Adipocyte (in vitro differentiated cells): ENCODE measurements at regions not wholly inside any gene's neighbourhood (a gene's known extent, or its start where the extent isn't known, plus 50 kb on each side); places are given as distances from the start of the nearest gene placed in this dataset.

Experiments
- DNase-seq: peaks from one replicate; pipeline ENCODE4 v3.0.0-alpha.2; 2015; ENCODE audit warnings: low read depth
- H3K27me3 ChIP-seq: replicated peaks from 2 replicates; pipeline ENCODE4 v1.7.0; 2013; ENCODE audit warnings: mild to moderate bottlenecking, low read length, moderate library complexity; ENCODE audit not compliant: control insufficient read depth, insufficient read depth
- H3K36me3 ChIP-seq: 2 replicates; pipeline ENCODE4 v1.7.0; 2013; ENCODE audit warnings: low read length, mild to moderate bottlenecking, moderate library complexity; ENCODE audit not compliant: control insufficient read depth, insufficient read depth, severe bottlenecking
- H3K4me1 ChIP-seq: 2 replicates; pipeline ENCODE4 v1.7.0; 2013; ENCODE audit warnings: mild to moderate bottlenecking, low read length, moderate library complexity; ENCODE audit not compliant: control insufficient read depth, insufficient read depth
- H3K4me3 ChIP-seq: 2 replicates; pipeline ENCODE4 v1.7.0; 2013; ENCODE audit warnings: mild to moderate bottlenecking, low read length, moderate library complexity
- H3K9ac ChIP-seq: 2 replicates; pipeline ENCODE4 v1.7.0; 2013; ENCODE audit warnings: mild to moderate bottlenecking, low read length, moderate library complexity
- H3K9me3 ChIP-seq: 2 replicates; pipeline ENCODE4 v1.7.0; 2013; ENCODE audit warnings: mild to moderate bottlenecking, low read length, moderate library complexity; ENCODE audit not compliant: control insufficient read depth

DNA sequence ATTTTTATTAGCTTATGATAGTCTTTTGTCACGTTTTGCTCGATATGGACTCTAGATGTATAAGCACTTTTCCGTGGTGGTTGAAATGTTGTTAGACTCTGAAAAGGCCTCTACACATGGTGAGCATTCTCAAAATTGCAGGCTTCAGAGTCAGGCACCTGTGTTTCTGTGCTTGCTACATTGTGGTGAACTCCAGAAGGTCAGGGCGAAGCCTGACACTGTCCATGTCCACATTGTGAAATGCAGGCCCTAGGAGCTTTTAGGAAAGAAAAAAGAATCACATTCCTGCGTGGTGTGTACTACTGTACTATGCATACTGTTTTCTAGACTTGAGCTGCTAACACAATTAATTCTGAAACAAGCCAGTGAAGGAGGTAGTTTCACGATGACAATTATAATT, 86.3 kb downstream of the HS3ST1 start:
- no peaks in the 10 kb centered on the region for H3K36me3 ChIP-seq
- H3K27me3 ChIP-seq, result no peaks in the 10 kb centered on the region
- DNase-seq, result no peak
- H3K9me3 ChIP-seq, result no peaks in the 10 kb centered on the region
- no peak overlapping the region for H3K9ac ChIP-seq
- no peaks in the 10 kb centered on the region for H3K4me1 ChIP-seq
- H3K4me3 ChIP-seq, result no peak overlapping the region

DNA sequence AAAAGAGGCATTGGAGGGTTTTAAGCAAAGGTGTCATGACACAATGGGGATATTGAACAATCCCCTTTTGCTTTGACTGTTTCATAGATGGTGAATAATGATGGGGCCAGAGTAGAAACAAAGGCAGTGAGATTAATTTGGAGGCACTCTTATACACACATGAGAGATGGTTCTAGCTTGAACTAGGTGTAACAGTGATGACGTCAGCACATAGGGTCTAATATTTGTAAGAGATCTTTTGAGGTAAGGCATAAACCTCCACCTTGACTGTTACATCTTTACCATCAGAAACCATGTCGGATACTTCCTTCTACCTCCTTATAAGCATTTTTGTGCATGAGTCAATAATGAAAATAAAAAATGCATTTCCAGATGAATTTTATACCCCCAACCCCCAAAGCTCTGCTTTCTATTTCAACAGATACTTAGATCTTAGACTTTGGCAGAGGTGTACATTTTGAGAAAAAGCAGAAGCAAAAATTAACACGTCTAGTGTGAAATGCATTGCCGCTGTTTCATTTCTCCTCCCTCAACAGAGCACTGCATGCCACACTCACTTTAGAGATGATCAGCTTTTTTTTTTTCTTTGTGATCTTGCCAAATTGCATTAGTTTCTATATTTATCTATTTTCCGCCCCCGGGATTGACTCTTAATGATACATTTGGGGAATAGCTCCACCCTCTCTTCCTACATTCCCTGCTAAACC, 87.2 kb downstream of the HS3ST1 start:
- no peaks in the 10 kb centered on the region for H3K4me1 ChIP-seq
- H3K27me3 ChIP-seq, result no peaks in the 10 kb centered on the region
- DNase-seq, result no peak
- H3K36me3 ChIP-seq, result no peaks in the 10 kb centered on the region
- H3K9me3 ChIP-seq, result no peaks in the 10 kb centered on the region
- H3K9ac ChIP-seq, result no peak overlapping the region
- no peak overlapping the region for H3K4me3 ChIP-seq

DNA sequence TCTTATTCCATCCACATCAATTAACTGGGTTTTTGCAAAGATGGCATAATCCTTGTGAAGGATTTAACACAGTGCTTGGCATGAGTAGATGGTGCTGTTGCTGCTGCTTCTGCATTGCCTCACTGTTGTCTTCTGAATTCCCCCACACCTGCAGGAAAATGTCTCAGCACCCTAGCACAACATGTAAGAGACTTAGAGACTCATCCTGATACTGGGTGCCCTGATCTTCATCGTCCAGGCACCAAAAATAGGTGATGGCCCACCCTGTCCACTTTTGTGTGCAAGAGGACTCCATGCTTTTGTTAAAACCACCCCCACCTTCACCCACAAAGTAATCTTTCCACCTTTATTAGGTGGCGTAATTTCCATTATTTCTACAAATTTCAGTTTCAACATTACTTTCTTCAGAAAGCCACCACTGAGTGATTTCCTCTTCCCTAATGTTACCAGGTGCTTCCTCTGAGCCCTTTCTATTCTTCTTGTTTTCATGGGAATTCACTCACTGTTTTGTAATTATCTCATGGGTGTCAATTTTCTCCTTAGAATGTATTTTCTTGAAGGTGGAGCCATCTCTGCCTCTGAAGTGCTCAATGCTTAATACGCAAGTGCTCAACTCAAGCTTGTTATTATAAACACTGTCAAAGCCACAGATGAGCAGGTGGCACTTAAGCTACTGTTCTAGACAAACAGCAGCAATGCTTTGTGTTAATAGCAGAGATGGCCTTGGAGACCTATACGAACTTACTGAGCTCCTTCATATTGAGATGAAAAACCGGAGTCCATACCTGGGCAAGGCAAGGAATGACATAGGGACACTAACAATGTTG, 89.5 kb downstream of the HS3ST1 start:
- no peak overlapping the region for H3K9ac ChIP-seq
- H3K4me3 ChIP-seq, result no peak overlapping the region
- H3K36me3 ChIP-seq, result no peaks in the 10 kb centered on the region
- H3K4me1 ChIP-seq, result no peaks in the 10 kb centered on the region
- DNase-seq, result no peak
- H3K27me3 ChIP-seq, result no peaks in the 10 kb centered on the region
- no peaks in the 10 kb centered on the region for H3K9me3 ChIP-seq

DNA sequence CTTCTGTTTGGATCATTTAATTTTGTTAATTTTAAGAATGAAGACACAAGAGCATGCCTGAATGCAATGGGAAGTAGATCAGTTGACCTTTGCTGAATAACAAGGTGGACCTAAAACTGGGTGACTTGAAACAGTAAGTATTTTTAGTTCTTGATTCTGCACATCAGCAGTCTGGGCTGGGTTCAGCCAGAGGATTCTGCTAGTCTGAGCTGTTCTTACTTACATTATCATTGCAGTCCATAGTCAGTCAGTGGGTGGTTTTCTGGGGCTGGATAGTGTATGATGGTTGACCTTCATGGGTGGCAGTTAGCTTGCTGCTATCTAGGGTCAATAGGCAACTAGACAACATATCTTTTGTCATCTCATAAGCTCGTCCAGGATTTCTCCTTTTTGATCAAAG, 91.4 kb downstream of the HS3ST1 start:
- Histone ChIP-seq H3K36me3 (no peaks in the 10 kb centered on the region), H3K9ac (no peak overlapping the region), H3K27me3 (no peaks in the 10 kb centered on the region), H3K4me3 (no peak overlapping the region), H3K9me3 (peaks cover 4% of the 10 kb centered on the region), H3K4me1 (no peaks in the 10 kb centered on the region)
- DNase-seq, result no peak

DNA sequence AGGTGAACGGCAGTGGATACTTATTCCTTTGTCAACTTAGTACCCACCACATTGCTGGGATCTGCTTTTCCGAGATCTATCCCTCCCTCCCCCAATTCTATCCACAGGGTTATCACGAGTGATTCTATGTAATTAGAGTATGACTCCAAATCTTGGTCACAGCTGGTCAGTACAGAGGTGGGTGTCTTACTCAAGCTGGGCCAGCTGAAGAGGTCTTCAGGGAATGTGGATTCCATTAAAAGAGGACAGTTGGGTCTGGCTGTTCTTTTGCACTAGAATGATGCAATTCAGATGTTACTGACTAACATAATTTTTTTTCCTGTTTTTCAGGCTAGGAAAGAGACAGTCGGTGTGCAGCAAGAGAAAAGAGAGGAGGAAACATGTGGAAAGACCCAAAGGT, 92.3 kb downstream of the HS3ST1 start:
- no peak for DNase-seq
- no peak overlapping the region for H3K4me3 ChIP-seq
- no peaks in the 10 kb centered on the region for H3K27me3 ChIP-seq
- no peak overlapping the region for H3K9ac ChIP-seq
- no peaks in the 10 kb centered on the region for H3K4me1 ChIP-seq
- peaks cover 4% of the 10 kb centered on the region for H3K9me3 ChIP-seq
- no peaks in the 10 kb centered on the region for H3K36me3 ChIP-seq

DNA sequence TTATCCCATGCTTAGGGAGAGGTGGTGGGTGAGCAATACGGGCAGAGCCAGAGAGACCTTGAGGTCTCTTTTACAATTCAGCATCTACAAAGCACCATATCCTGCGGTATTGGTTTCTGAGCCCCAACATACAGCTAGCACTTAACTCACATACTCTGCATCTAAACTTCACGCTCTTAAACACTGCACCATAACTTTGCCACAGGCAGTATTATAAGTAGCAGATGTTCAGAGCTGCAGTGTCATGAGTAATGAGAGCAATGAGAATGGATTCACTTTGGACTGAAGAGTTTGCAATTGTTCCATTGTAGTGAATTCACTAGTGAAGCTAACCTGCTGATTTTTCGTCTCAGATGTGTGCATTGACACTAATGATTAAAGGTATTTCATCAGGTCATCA, 93.8 kb downstream of the HS3ST1 start:
- peaks cover 4% of the 10 kb centered on the region for H3K9me3 ChIP-seq
- no peak for DNase-seq
- no peak overlapping the region for H3K4me3 ChIP-seq
- no peaks in the 10 kb centered on the region for H3K27me3 ChIP-seq
- H3K9ac ChIP-seq, result no peak overlapping the region
- no peaks in the 10 kb centered on the region for H3K36me3 ChIP-seq
- no peaks in the 10 kb centered on the region for H3K4me1 ChIP-seq

DNA sequence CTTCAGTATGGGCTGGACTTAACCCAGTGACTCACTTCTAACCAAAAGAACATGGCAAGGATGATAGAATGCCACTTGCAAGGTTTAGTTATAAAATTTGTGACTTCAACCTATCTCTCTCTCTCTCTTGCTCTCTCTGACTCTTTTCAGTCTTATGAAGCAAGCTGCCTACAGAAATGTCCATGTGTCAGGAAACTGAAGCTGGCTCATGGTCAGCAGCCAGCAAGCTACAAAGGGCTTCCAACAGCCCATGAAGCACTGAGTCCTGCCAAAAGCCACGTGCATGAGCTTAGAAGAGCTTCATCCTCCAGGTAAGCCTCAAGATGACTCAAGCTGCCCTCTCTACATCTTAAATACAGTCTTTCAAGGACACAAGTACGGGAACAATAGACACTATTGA, 100.3 kb downstream of the HS3ST1 start:
- H3K4me1 ChIP-seq, result no peaks in the 10 kb centered on the region
- no peak overlapping the region for H3K9ac ChIP-seq
- H3K4me3 ChIP-seq, result no peak overlapping the region
- H3K36me3 ChIP-seq, result no peaks in the 10 kb centered on the region
- peaks cover 10% of the 10 kb centered on the region for H3K9me3 ChIP-seq
- no peaks in the 10 kb centered on the region for H3K27me3 ChIP-seq
- DNase-seq, result no peak

DNA sequence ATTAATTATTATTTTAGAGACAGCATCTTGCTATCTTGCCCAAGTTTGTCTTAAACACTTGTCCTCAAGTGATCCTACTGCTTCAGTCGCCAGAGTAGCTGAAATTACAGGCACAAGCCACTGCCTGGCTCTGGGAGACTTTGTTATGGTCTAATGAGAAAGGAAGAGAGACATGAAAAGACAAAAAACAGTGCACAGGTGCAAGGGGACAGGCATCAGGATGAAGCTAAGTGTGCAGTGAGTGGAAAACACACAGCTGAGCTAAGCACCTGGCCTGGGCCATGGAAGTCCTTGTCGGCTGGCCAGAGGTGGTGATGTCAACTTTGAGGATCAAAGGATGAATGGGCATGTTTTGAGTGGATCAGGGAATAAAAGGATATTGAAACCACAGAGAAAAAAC, 102.7 kb downstream of the HS3ST1 start:
- no peak overlapping the region for H3K4me3 ChIP-seq
- H3K9me3 ChIP-seq, result peaks cover 7% of the 10 kb centered on the region
- no peak for DNase-seq
- no peaks in the 10 kb centered on the region for H3K4me1 ChIP-seq
- H3K9ac ChIP-seq, result no peak overlapping the region
- no peaks in the 10 kb centered on the region for H3K27me3 ChIP-seq
- H3K36me3 ChIP-seq, result no peaks in the 10 kb centered on the region

DNA sequence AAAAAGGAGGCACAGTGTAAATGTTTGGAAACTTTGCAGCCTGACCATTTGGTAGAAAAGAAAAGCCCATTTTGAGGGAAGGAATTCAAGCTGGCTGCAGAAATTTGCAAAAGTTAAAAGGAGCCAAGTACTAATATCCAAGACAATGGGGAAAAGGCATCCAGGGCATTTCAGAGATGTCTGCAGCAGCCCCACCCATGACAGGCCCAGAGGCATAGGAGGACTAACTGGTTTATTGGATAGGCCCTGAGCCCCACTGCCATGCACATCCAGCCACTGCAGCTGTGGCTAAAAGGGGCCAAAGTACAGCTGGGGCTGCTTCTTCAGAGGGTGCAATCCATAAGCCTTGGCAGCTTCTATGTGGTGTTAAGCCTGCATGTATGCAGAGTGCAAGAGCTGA, 104.9 kb downstream of the HS3ST1 start:
- Histone ChIP-seq H3K4me3 (no peak overlapping the region), H3K4me1 (no peaks in the 10 kb centered on the region), H3K9ac (no peak overlapping the region), H3K36me3 (no peaks in the 10 kb centered on the region), H3K27me3 (no peaks in the 10 kb centered on the region), H3K9me3 (peaks cover 7% of the 10 kb centered on the region)
- no peak for DNase-seq

DNA sequence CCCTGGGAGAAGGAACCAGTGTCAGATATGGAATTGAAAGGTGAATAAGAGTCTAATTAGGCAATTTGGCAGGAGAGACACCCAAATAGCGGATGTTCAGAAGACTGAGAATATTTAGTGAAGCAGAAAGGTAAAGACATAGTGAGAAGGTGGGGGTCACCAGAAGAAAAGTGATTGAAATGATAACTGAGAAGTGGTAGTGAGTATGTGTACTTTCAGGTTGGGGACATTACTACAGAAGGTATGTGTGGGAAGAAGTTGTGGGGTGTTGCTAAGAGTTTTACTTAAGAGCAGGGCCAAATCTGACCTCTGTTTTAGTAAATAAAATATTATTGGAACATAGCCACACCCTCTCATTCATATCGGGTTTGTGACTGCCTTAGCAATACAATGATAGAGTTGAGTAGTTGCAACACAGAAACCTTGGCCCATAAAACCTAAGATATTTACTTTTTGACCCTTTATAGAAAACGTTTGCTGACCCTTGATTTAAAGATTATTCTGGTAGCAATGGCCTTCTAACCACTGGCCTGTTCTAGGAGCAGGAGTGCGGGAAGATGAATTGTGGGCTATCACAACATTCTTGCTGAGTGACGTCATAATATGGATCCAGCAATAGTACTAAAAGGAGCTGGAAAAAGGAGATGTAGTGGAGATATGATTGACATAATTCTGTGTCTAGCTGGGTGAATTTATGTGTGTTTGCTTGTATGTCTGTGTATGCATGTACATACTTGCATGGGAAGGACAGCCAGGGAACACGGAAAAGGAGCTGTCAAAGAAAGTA, 115.3 kb downstream of the HS3ST1 start:
- H3K36me3 ChIP-seq, result no peaks in the 10 kb centered on the region
- no peaks in the 10 kb centered on the region for H3K9me3 ChIP-seq
- no peak for DNase-seq
- H3K4me1 ChIP-seq, result no peaks in the 10 kb centered on the region
- no peak overlapping the region for H3K9ac ChIP-seq
- no peaks in the 10 kb centered on the region for H3K27me3 ChIP-seq
- no peak overlapping the region for H3K4me3 ChIP-seq

DNA sequence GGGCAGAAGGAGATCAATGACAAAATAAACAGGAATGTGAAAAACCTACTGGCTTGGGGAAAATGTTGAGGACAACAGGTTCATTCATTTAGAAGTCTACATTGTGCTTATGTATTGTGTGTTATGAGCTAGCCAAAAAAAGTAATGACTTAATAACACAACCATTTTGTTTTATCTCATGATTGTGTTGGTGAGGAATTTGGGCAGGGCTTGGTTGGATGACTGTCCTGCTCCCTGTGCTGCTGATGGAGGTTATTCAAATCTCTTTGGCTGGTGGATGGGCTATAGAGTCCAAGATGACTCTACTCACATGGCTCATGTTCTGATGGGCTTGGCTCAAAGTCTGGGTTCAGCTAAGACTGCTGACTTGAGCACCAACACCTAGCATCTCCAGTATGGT, 116.3 kb downstream of the HS3ST1 start:
- no peaks in the 10 kb centered on the region for H3K27me3 ChIP-seq
- H3K9me3 ChIP-seq, result no peaks in the 10 kb centered on the region
- no peak for DNase-seq
- H3K4me1 ChIP-seq, result no peaks in the 10 kb centered on the region
- no peaks in the 10 kb centered on the region for H3K36me3 ChIP-seq
- no peak overlapping the region for H3K4me3 ChIP-seq
- no peak overlapping the region for H3K9ac ChIP-seq
